HEK293T (cell line): ENCODE measurements at regions not wholly inside any gene's neighbourhood (a gene's known extent, or its start where the extent isn't known, plus 50 kb on each side); places are given as distances from the start of the nearest gene placed in this dataset.

Source experiments
- FOXA1 ChIP-seq: fragments of 450-650 bp; IDR thresholded peaks from 2 replicates; pipeline ENCODE4 v1.6.1; 2016; ENCODE audit warnings: mild to moderate bottlenecking
- SP1 ChIP-seq: fragments of 450-650 bp; IDR thresholded peaks from 2 replicates; pipeline ENCODE4 v1.6.1; 2017

GRCh38 chr1:181308098-181308497 lies 175.2 kb upstream of the CACNA1E start:
- TF ChIP-seq FOXA1 (no peak), SP1 (no peak)
